ENCODE measurements at regions not wholly inside any gene's neighbourhood (a gene's known extent, or its start where the extent isn't known, plus 50 kb on each side); places are given as distances from the start of the nearest gene placed in this dataset.

DNA sequence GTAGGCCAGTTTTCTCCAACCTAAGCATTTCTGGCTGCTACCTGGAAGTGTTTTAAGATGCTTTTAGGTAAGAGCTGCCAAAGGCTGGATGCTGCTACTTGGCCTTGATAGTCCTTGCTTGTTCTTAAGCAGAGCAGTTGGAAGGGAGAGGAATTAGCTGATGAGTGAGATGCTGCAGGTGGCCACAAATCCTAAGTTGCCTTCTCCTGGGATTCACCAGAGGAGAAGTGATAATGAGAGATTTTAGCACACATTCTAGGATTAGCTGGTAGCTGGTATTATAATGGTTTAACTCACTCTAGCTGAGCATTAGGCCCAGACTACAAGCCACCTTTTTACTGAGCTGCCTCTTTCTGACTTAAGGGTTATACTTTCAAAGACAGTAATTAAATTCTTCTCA lies 442.9 kb upstream of the RAG2 start:
- TF ChIP-seq CTCF (IDR thresholded peaks at IDR 0.05) (no peak), POLR2A (IDR thresholded peaks at IDR 0.05) (no peak), EP300 (IDR thresholded peaks at IDR 0.05) (no peak)

All from stomach (tissue), 4 donors.